ENCODE measurements at regions not wholly inside any gene's neighbourhood (a gene's known extent, or its start where the extent isn't known, plus 50 kb on each side); places are given as distances from the start of the nearest gene placed in this dataset.
"Not testable (repeated sequence)": the region's sequence is repeated elsewhere in the genome, so short reads cannot be mapped to it uniquely, and the experiment has no call there.

- H3K4me3 ChIP-seq (ENCODE audit: low read depth, low read length); H3K27me3 ChIP-seq (ENCODE audit: control insufficient read depth, insufficient read depth, low read length); DNase-seq (ENCODE audit: low read depth); H3K36me3 ChIP-seq (ENCODE audit: control insufficient read depth, insufficient read depth, low read length); POLR2A ChIA-PET: not testable (repeated sequence)
- CTCF ChIA-PET: interaction anchor here (0.7 to 3.1 kb wide), 6 partner anchors 11 to 119 kb away, joined by 3 to 23 read pairs (median 6); no protein-coding TSS in a partner anchor
Observed at GRCh38 chr7:38331853-38332595, 58.6 kb upstream of the TARP start.

- Histone ChIP-seq H3K36me3 (ENCODE audit: control insufficient read depth, insufficient read depth, low read length) (no peaks in the 10 kb centered on the region), H3K4me3 (ENCODE audit: low read depth, low read length) (no peak overlapping the region), H3K27me3 (ENCODE audit: control insufficient read depth, insufficient read depth, low read length) (no peaks in the 10 kb centered on the region; the same call in 1 of the 2 replicates)
- TF ChIP-seq CTCF (IDR thresholded peaks at IDR 0.05; ENCODE audit: insufficient read depth, low read depth, low read length): no peak
- POLR2A ChIA-PET: no interaction called here
- no peak for DNase-seq (ENCODE audit: low read depth)
- CTCF ChIA-PET: interaction anchor here (0.7 to 3.1 kb wide), 8 partner anchors 11 to 118 kb away, joined by 3 to 23 read pairs (median 6); no protein-coding TSS in a partner anchor
Observed at GRCh38 chr7:38330861-38331621, 57.6 kb upstream of the TARP start.

GRCh38 chr7:38330039-38330438, 56.6 kb upstream of the TARP start:
- CTCF ChIA-PET: interaction anchor here (1.2 to 3.1 kb wide), 4 partner anchors 10 to 114 kb away, joined by 3 to 23 read pairs (median 9); no protein-coding TSS in a partner anchor
- Histone ChIP-seq H3K4me3 (ENCODE audit: low read depth, low read length) (no peak overlapping the region), H3K27me3 (ENCODE audit: control insufficient read depth, insufficient read depth, low read length) (no peaks in the 10 kb centered on the region; the same call in 1 of the 2 replicates), H3K36me3 (ENCODE audit: control insufficient read depth, insufficient read depth, low read length) (no peaks in the 10 kb centered on the region)
- TF ChIP-seq CTCF (IDR thresholded peaks at IDR 0.05; ENCODE audit: insufficient read depth, low read depth, low read length): no peak
- DNase-seq (ENCODE audit: low read depth): no peak
- POLR2A ChIA-PET: no interaction called here

- ChIA-PET POLR2A (no interaction called here), CTCF (interaction anchor here (0.6 to 3.1 kb wide), 6 partner anchors 9 to 114 kb away, joined by 3 to 23 read pairs (median 8); no protein-coding TSS in a partner anchor)
- no peak for TF ChIP-seq CTCF (IDR thresholded peaks at IDR 0.05; ENCODE audit: insufficient read depth, low read depth, low read length)
- no peak for DNase-seq (ENCODE audit: low read depth)
- H3K27me3 ChIP-seq (ENCODE audit: control insufficient read depth, insufficient read depth, low read length): no peaks in the 10 kb centered on the region; the same call in 1 of the 2 replicates
- H3K36me3 ChIP-seq (ENCODE audit: control insufficient read depth, insufficient read depth, low read length): no peaks in the 10 kb centered on the region
- H3K4me3 ChIP-seq (ENCODE audit: low read depth, low read length): no peak overlapping the region
Observed at GRCh38 chr7:38329340-38329739, 55.9 kb upstream of the TARP start.

- POLR2A ChIA-PET: no interaction called here
Observed at GRCh38 chr7:38328814-38329213, 55.4 kb upstream of the TARP start.

More at GRCh38 chr7:38328814-38329213, 55.4 kb upstream of the TARP start:
- Histone ChIP-seq H3K36me3 (ENCODE audit: control insufficient read depth, insufficient read depth, low read length) (no peaks in the 10 kb centered on the region), H3K27me3 (ENCODE audit: control insufficient read depth, insufficient read depth, low read length) (no peaks in the 10 kb centered on the region; the same call in 1 of the 2 replicates), H3K4me3 (ENCODE audit: low read depth, low read length) (no peak overlapping the region)
- TF ChIP-seq CTCF (IDR thresholded peaks at IDR 0.05; ENCODE audit: insufficient read depth, low read depth, low read length): no peak
- no peak for DNase-seq (ENCODE audit: low read depth)
- CTCF ChIA-PET: interaction anchor here (0.6 to 2.4 kb wide), 6 partner anchors 10 to 428 kb away, joined by 3 to 9 read pairs (median 3); no protein-coding TSS in a partner anchor
